Sciatic nerve (tissue), 2 donors: ENCODE measurements at regions not wholly inside any gene's neighbourhood (a gene's known extent, or its start where the extent isn't known, plus 50 kb on each side); places are given as distances from the start of the nearest gene placed in this dataset.

Experiments used
- ATAC-seq: fragments of 200-7000 bp; cut with Tn5 transposase; one replicate; pipeline ENCODE4 v1.9.1; 2020; ENCODE audit warnings: mild to moderate bottlenecking, moderate library complexity
- DNase-seq: peaks from one replicate; pipeline ENCODE4 v3.0.0-alpha.2; 2020; ENCODE audit warnings: low spot score
- intact Hi-C: fragments of 100-400 bp; cut with DNase I; formaldehyde crosslinking; loops from one replicate; pipeline ENCODE4 v1.14.2; 2022
- donor health status: DM: no; HTN: no; CAD: no.
- donor health status: DM: no; HTN: no; CAD: no.

GRCh38 chr6:79864421-79864820 lies 82.9 kb downstream of the ELOVL4 start:
- intact Hi-C loops = no loop called here
- DNase-seq (no peak), ATAC-seq (no peak)

GRCh38 chr6:79864001-79864400 lies 83.4 kb downstream of the ELOVL4 start:
- ATAC-seq (no peak), DNase-seq (no peak)
- intact Hi-C loops = no loop called here

DNA sequence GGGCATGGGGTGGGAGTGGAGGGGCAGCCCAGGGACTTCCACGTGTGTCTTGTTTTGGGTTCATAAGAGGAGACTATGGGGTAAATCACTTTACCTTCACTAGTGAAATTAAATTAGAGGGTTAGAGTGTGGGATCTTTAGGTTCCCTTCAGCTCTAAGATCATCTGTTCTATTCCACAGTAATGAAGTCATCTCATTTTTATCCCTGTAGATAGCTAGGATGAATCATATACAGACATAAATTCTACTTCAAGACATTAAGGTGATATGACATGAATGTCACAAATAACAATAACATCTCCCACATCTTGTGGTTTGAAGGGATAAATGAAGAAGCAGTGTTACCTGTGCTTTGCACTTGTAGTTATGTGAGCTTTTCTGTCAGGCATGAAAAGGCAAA lies 83.8 kb downstream of the ELOVL4 start:
- DNase-seq (no peak), ATAC-seq (no peak)
- intact Hi-C loops = no loop called here

DNA sequence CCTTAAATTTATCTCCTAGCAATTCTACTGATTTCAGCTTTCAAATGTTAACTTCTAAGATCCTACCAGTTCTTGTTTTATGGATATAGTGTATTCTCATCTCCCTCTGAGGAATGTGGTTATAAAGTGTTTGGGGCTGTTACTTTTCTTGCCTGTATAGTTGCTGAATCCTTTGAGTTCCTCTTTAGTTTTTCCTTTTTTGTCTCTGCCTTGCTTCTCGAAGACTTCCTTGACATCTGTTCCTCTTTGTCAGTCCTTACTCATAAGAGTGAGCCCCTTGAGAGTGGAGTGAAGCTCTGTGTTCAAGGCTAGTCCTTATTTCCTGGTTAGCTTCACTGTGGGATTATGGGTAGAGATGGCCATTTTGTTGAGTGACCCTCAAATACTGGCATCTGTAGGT lies 84.6 kb downstream of the ELOVL4 start:
- ATAC-seq (no peak), DNase-seq (no peak)
- intact Hi-C loops = no loop called here

GRCh38 chr6:79862126-79862525 lies 85.2 kb downstream of the ELOVL4 start:
- DNase-seq = no peak
- intact Hi-C loops = no loop called here
- ATAC-seq = no peak

DNA sequence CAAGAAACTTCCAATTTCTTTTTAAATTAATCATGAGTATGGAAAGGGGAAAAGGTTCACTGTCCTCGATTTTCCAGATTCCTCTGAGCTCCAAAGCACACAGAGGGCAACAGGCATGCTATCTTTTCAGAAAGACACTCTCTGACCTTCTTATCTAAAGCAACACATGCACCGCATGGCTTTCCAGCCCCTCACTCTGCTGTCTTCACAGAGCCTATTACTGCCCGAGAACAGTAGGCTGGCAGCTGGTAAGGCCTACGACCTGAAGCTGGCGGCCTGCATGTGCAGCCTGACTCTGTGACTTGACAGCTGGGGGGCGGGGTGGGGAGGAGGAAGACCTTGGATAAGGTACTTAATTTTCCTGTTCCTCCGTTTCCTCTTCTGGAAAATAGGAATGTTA lies 86.3 kb downstream of the ELOVL4 start:
- DNase-seq = no peak
- intact Hi-C loops = no loop called here
- no peak for ATAC-seq

DNA sequence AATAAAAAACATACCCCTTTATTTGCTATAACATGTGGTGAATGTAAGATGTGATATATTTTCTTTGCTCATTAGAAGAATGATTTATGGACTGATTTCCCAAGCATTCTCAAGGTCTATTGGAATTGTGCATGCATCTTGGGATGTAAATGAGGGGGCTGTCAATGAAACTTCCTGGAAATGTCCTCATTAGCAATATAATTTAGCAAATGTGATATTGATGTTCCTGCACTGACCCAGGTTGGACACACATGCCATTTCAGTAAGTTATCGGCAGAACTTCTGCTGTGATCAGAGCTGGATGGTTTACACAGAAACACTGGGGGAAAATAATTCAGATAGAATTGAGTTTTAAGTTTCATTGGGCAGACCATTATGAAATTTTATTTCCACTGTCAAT lies 99.9 kb downstream of the ELOVL4 start:
- no peak for DNase-seq
- intact Hi-C loops = no loop called here
- no peak for ATAC-seq

DNA sequence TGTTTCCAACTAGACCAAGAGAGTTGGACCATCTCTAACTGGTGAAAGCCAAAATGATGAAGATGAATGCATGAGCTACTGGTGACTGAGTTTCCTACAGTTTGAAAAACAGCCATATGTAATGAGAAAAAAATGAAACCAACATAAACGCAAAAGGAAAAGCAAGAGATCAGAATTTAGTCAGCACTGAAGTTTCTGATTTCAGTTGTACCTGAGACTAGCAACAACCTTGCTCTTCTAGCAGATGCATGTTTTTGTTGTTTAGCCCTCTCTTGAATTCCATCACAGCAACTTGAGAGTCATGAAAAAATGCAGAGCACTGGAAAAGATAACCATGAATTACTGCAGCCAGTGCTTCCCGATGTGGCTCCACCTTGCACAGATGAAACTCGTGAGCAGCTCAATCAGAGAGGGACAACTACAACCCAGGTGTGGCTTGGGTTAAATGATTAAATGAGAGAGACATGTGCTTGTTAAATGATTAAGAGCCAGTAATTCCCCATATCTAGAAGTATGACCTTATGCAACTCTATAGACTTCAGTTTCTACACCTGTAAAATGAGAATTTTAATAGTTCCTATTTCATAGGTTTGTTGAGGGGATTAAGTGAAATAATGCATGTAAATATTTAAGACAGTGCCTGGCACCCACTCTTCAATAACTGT lies 104.8 kb downstream of the ELOVL4 start:
- ATAC-seq = no peak
- intact Hi-C loops = no loop called here
- DNase-seq = no peak

DNA sequence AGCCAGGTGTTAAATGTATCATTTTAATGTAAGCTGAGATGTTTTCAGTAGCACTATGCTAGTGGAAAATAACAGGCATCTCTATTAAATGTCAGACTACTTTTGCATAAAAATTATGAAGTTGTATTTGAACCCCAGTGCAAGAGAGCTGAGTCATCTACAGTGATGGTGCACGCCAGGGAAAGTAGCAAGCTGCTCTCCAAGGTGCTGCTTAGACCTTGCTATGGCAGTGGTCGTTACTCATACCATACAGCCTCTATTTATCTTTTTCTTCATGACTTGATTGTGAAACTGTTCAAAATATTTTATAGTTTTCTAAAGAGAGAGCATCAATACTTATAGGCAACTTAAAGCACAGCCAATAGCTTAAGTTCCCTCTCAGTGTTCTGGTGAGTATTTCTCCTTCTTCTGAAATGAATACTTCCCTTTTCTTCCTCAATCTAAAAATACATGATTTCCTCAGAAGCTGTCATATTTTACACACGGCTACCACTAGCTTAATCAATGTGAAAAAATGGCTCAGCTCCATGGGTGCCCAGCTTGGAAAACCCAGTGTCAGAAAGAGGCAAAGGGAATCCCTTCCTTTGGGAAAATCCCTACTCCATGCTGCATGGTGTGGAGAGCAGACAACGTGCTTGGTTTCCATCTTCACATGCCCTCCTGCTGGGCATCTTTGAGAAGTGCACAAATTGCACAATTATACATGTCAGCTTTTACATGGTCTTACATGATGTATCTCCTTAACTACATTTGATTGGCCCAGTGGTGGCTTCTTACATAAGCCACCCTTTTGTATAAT lies 105.6 kb downstream of the ELOVL4 start:
- intact Hi-C loops = no loop called here
- DNase-seq = no peak
- ATAC-seq = no peak

DNA sequence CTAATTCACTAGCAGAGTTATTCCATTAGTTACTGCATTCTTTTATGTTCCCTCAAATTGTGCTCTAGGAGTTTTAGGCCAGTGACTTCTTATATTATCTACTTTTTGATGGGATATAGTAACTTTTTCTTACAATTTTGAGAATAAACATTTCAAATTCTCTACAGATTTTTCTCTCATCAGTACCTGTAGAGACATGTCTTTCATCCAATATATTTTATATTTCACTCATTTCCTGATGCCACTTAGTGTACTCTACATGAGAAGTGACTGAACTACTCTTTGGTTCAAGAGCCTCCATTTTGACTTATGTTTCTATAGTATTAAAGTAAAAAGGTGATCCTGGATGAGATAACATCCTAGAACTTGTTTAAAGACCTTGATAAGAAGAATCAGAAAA lies 108.5 kb downstream of the ELOVL4 start:
- intact Hi-C loops = no loop called here
- DNase-seq = no peak
- no peak for ATAC-seq

DNA sequence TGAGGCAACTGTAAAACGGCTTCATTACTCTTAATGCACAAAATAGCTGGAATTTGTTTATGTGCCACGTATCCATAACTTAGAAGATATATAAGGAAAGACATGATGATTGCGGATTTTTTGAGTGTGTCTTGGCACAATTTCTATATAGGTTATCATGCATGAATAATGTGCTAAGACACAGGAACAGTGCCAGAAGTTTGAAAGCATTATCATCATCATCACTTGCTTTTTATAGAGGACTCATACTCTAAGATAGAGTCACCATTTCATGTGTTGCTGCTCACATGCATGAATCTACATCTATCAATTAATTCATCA lies 113.4 kb downstream of the ELOVL4 start:
- ATAC-seq = no peak
- intact Hi-C loops = no loop called here

DNA sequence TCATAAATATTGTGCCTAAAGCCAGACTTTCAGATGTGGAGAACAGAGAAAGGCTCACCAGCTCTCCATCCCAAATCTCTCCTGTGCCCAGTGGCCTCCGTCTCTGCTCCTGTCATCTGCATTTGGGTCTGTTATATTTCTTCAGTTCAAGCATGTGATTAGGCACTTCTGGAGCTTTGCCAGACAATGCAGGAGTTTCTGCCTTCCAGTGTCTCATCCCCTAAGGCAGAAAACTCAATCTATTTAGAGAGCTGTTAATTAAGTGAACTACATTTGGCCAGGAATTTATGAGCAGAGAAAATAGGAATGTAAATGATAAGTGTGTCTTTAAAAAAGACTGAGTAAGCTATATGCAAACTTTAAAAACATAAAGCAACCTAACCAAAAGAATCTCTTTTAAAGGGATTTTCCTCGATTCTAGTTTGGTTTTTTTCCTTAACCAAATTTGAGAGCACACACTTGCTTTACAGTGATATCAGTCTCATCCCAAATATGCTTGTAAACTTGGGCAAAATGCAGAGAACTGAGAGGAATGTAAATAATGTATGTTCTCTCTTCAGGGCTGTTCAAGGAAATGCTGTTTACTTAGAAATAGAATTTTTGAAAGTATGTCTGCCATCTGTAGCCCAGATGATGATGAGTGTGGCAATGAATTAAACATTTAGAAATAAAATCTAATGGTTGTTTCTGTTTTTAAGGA lies 113.9 kb downstream of the ELOVL4 start:
- DNase-seq (no peak), ATAC-seq (no peak)
- intact Hi-C loops = no loop called here

More for the DNA sequence above, 113.4 kb downstream of the ELOVL4 start:
- DNase-seq = no peak

DNA sequence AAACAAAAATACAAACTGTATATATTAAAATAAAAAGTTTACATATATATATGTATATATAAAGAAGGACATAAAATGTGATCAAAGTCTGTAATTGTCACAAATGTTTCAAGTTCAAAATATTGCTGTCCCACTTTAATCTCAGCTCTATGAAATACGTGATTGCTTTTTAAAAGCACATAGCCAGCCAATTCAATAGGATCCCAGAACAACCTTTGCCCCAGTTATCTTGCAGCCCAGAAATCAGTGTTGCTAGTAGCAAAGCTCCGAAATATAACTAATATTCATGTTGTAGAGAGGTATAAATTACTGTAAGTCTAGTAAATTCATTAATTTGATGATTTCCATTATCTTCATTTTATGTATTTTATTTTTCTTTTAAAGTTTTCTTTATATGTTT lies 114.6 kb downstream of the ELOVL4 start:
- no peak for ATAC-seq
- no peak for DNase-seq
- intact Hi-C loops = no loop called here

- ATAC-seq = no peak
- intact Hi-C loops = no loop called here
- DNase-seq = no peak
Observed at GRCh38 chr6:79824202-79824601, 123.2 kb downstream of the ELOVL4 start.

DNA sequence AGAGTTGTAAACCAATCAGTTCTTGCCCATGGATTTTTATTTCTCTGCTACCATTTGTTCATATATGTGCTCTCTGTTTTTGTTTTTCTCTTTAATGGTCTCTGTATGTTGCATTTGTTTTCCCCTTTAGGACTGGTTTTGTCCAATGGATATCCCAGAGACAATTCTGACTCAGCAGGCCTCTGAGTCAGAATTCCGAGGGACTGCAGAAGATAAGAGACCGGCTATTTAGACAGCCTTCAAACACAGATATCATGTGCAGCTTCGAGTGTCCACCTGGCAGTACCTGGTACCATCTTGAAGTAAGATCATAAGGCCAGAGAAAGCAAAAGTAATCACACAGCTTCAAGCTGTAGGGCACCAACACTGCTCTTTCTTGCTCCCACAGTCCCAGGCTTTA lies 125.5 kb downstream of the ELOVL4 start:
- ATAC-seq (no peak), DNase-seq (no peak)
- intact Hi-C loops = loop anchor here (1.0 kb wide), 1 partner anchor 18 kb away; no protein-coding TSS in a partner anchor

DNA sequence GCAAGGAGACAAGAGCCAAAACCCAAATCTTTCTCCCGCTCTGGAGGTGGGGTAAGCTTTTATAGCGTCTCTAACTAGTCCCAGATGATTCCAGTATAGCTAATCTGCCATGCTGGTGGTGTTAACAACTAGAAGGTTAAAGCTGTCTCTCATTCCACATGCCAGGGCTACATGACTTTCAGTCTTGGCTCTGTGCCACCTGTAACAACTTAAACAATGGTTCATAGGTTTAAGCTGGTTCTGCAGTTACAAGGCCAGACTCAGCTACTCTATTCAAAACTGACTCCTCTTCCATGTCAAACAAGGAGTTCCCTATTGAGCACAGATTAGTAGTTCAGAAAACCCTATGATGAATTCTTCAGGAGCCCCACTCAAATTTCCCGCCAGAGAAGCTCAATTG lies 128.9 kb downstream of the ELOVL4 start:
- ATAC-seq (no peak), DNase-seq (no peak)
- intact Hi-C loops = no loop called here

- ATAC-seq (no peak), DNase-seq (no peak)
- intact Hi-C loops = no loop called here
Observed at GRCh38 chr6:79814940-79815339, 132.4 kb downstream of the ELOVL4 start.

DNA sequence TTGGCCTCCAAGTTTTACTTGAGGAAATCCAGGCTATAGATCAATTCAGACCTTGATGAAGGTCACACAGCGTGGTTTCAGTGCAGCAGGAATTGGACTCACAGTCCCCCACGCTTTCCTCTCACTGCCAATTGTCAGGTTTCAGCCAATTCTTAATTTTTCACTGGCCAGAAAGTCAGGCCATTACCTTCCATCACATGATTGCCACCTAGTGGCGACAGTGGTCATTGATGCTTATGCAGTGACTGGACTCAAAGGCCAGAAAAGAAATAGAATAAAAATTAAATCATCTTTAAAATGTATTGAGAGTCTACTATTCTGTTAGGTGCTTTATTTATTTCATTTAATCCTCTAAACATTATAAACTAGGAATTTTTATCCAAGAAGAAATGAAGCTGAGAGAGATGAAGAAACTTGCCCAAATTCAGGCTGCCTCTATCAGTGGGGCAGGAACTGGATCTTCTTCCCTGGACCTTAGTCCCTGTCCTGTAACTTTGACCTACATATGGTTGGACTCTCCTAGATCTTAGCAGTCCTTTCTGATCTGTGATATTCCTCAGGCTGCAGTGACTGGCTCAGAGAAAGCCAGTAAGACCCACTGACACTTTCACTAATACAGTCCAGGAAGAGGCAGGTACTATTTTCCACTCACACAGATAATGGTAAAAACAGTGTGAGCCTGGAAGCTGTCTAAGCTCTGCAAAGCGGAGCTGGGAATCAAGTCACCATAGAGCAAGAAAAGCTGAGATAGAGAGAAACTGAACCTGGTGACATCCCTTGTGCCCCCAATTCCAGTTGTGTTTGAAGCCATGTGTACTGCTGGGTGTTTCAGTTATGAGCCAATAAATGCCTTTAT lies 133.3 kb downstream of the ELOVL4 start:
- DNase-seq = peak; percentile 89
- intact Hi-C loops = loop anchor here (2.0 kb wide), 1 partner anchor 15 kb away; no protein-coding TSS in a partner anchor
- peak; percentile 80 for ATAC-seq

DNA sequence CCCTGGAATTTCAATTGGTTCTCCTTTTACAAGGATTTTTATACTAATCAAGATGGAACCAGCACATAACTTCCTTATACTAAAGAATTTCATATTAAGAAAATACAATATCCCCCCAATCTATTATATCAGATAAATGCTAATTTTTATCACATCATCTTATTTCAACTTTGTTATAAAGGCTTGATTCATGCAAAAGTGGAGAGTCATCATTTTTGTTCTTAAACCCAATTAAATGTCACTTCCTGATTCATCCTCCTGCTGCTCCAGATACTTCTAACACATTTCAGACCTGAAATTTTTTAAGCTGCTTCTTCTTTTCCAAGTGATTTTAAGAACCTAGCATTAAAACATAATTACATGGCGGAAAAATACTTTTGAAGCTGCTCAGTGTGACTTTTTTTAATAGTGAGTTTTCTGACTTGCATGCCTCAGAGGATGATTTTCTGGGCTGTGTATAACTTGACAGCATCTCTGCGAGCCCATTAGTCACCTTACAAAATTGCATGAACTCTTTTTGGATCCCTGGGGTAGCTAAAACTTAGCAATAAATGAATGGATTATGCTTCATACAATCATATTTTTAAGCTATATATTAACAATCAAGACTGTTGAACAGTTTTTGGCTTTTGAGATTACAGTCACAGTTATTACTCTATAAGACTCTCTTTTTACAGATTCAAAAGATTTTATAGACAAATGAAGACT lies 134.1 kb downstream of the ELOVL4 start:
- no peak for ATAC-seq
- DNase-seq = no peak
- intact Hi-C loops = loop anchor here (2.0 kb wide), 1 partner anchor 14 kb away; no protein-coding TSS in a partner anchor
